Ascending aorta (tissue), 2 donors: ENCODE measurements at regions not wholly inside any gene's neighbourhood (a gene's known extent, or its start where the extent isn't known, plus 50 kb on each side); places are given as distances from the start of the nearest gene placed in this dataset.
A peak's percentile ranks its signal among the peaks of the same experiment; 100 is the strongest.

ENCODE experiments used
- DNase-seq, 2 donors: peaks; one replicate each; pipeline ENCODE4 v3.0.0-alpha.2; 2019; ENCODE audit warnings: low spot score in 2 of 2
- H3K27ac ChIP-seq, 2 donors: fragments of 200-600 bp; sonication (generic); one replicate each; pipeline ENCODE4 v1.5.1; 2016 to 2017; ENCODE audit warnings: mild to moderate bottlenecking in 1 of 2
- H3K27me3 ChIP-seq: fragments of 200-600 bp; sonication (generic); one replicate; pipeline ENCODE4 v1.5.1; 2017
- H3K36me3 ChIP-seq, 2 donors: fragments of 200-600 bp; sonication (generic); one replicate each; pipeline ENCODE4 v1.5.1; 2016
- H3K4me1 ChIP-seq, 2 donors: fragments of 200-600 bp; sonication (generic); one replicate each; pipeline ENCODE4 v1.5.1; 2016 to 2017; ENCODE audit warnings: mild to moderate bottlenecking in 1 of 2
- H3K4me3 ChIP-seq, 2 donors: fragments of 200-600 bp; sonication (generic); one replicate each; pipeline ENCODE4 v1.5.1; 2016 to 2017; ENCODE audit warnings: mild to moderate bottlenecking in 1 of 2
- H3K9me3 ChIP-seq, 2 donors: fragments of 200-600 bp; sonication (generic); one replicate each; pipeline ENCODE4 v1.5.1; 2016
- intact Hi-C: fragments of 100-400 bp; cut with DNase I; formaldehyde crosslinking; loops from one replicate; pipeline ENCODE4 v1.15.1; 2023
- TF ChIP-seq, protein P1 (sequence below), 3 experiments: fragments of 200-600 bp in 2 of 3; fragments of 450-650 bp in 1 of 3; sonication (generic) in 2 of 3; IDR thresholded peaks; one replicate each; pipeline ENCODE4 v1.5.1; 2016 to 2019; ENCODE audit warnings: antibody characterized with exemption in 3 of 3, mild to moderate bottlenecking in 1 of 3, moderate library complexity in 1 of 3

DNA sequence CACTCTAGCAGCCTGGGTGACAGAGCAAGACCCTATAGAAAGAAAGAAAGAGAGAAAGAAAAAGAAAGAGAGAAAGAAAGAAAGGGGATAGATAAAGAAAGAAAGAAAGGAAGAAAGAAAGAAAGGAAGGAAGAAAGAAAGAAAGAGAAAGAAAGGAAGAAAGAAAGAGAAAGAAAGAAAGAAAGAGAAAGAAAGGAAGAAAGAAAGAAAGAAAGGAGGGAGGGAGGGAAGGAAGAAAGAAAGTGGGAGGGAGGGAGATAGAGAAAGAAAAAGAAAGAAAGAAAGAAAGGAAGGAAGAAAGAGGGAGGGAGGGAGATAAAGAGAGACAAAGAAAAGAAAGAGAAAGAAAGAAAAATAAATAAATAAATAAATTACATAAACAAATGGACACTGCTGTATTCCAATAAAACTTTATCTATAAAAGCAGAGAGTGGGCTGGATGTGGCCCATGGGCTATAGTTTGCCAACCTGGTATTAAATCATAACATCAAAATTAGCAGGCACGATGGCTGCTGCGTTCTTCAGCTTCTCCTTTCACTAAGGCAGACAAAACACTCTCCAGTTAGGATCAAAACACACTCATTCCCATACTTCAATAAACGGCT is 165.0 kb downstream of the ZNF674 start:
- H3K4me3 ChIP-seq: no peak overlapping the region
- H3K4me1 ChIP-seq: no peaks in the 10 kb centered on the region
- no peaks in the 10 kb centered on the region for H3K9me3 ChIP-seq
- no peak for DNase-seq
- no peaks in the 10 kb centered on the region for H3K36me3 ChIP-seq
- no peaks in the 10 kb centered on the region for H3K27me3 ChIP-seq
- intact Hi-C loops: no loop called here
- TF ChIP-seq, protein P1, sequence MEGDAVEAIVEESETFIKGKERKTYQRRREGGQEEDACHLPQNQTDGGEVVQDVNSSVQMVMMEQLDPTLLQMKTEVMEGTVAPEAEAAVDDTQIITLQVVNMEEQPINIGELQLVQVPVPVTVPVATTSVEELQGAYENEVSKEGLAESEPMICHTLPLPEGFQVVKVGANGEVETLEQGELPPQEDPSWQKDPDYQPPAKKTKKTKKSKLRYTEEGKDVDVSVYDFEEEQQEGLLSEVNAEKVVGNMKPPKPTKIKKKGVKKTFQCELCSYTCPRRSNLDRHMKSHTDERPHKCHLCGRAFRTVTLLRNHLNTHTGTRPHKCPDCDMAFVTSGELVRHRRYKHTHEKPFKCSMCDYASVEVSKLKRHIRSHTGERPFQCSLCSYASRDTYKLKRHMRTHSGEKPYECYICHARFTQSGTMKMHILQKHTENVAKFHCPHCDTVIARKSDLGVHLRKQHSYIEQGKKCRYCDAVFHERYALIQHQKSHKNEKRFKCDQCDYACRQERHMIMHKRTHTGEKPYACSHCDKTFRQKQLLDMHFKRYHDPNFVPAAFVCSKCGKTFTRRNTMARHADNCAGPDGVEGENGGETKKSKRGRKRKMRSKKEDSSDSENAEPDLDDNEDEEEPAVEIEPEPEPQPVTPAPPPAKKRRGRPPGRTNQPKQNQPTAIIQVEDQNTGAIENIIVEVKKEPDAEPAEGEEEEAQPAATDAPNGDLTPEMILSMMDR (IDR thresholded peaks at IDR 0.05): no peak
- no peak overlapping the region for H3K27ac ChIP-seq

DNA sequence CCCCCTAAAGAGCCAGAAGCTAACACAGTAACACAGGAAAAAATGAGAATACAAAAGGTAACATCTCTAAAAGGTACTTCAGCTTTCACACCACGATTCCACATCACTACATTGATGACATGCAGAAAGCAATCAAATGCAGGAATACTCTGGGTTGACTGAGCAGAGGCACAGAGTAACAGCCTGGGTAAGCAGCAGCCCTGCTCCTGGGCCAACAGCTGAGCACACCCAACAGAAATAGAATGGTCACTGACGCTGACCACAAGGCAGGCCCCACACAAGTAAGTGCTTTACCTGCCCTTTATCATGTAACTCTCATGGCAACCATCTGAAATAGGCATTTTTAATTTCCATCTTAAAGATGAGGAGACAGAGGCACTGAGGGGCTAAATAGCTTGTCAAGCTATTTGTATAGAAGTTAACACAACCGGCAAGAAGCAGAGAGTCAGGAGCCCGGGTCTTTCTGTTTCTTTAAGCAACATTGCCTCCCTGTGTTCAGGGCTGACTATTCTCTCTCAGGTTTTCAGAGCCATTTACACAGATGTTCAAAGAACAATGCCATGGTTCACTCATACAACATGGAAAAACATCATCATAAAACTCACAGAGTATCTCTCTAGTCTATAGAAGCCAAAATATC is 168.9 kb downstream of the ZNF674 start:
- TF ChIP-seq, protein P1 (IDR thresholded peaks at IDR 0.05): peak; percentile 18 to 48 (median 19)
- no peaks in the 10 kb centered on the region for H3K9me3 ChIP-seq
- no peaks in the 10 kb centered on the region for H3K36me3 ChIP-seq
- H3K27ac ChIP-seq: peak overlapping the region in 1 of 2 donors; percentile 2
- H3K4me3 ChIP-seq: no peak overlapping the region
- H3K27me3 ChIP-seq: no peaks in the 10 kb centered on the region
- no peak for DNase-seq
- H3K4me1 ChIP-seq: no peaks in the 10 kb centered on the region
- intact Hi-C loops: loop anchor here (5.0 to 10.0 kb wide), 2 partner anchors 549 to 782 kb away; no protein-coding TSS in a partner anchor

DNA sequence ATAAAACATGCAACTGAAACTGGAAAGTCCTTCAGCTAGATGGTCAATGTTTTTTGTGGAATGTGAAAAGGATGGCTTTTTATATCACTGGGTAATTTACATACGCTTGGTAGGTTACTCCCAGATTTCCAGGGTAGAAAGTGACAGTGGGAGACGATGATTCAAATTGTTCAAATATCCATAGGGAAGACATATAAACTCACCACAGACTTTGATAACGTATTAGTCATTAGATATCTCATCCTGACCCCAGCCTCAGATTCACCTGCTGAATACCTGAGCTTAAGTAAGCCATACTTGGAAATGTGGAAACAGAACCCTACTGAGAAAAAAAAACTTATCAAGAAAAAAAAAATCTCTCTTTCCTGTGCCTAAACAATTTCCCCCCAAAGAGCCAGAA is 169.4 kb downstream of the ZNF674 start:
- TF ChIP-seq, protein P1 (IDR thresholded peaks at IDR 0.05): no peak
- Histone ChIP-seq H3K27ac (no peak overlapping the region), H3K27me3 (no peaks in the 10 kb centered on the region), H3K36me3 (no peaks in the 10 kb centered on the region), H3K4me3 (no peak overlapping the region), H3K4me1 (no peaks in the 10 kb centered on the region), H3K9me3 (no peaks in the 10 kb centered on the region)
- no peak for DNase-seq
- intact Hi-C loops: loop anchor here (5.0 to 10.0 kb wide), 2 partner anchors 549 to 781 kb away; no protein-coding TSS in a partner anchor

DNA sequence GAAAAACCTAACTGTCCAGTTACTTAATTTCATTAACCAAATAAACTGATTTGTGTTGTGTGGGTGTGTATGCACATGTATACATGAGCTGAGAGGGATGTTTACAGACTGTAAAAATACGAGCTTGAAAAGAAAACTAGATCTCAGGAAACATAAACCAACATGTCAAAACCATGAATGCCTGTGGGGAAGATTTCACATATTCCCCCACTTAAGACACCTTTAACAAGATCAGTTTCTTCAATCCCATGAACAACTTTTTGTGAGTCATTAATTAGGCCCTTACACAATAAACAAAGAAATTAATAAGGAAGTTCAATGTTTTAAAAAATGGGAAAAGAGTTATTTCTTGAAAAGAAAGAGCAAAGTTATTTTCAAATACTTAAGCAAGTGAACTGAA is 170.8 kb downstream of the ZNF674 start:
- intact Hi-C loops: loop anchor here (10.0 kb wide), 1 partner anchor 780 kb away; no protein-coding TSS in a partner anchor
- no peak overlapping the region for H3K27ac ChIP-seq
- TF ChIP-seq, protein P1 (IDR thresholded peaks at IDR 0.05): no peak

DNA sequence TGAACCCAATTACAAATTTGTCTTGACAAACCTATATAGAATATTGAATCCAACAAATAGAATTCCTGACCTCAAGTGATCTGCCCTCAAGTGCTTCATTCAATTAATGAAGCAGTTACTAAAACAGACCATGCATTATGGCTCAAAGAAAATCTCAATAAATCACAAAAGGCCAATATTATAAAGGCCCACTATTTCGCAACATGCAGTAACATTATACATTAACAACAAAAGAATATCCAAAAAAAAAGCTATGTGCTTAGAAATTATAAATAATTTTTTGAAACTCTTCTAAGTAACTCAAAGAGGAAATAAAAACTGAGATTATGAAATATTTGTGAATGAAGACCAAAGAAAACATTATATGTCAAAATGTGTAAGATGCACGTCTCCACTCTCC is 177.7 kb downstream of the ZNF674 start:
- Histone ChIP-seq H3K4me3 (no peak overlapping the region), H3K4me1 (no peaks in the 10 kb centered on the region), H3K9me3 (no peaks in the 10 kb centered on the region), H3K36me3 (no peaks in the 10 kb centered on the region), H3K27ac (no peak overlapping the region), H3K27me3 (no peaks in the 10 kb centered on the region)
- intact Hi-C loops: no loop called here
- TF ChIP-seq, protein P1 (IDR thresholded peaks at IDR 0.05): no peak
- DNase-seq: no peak

More for the DNA sequence above, 170.8 kb downstream of the ZNF674 start:
- DNase-seq: no peak
- H3K4me3 ChIP-seq: no peak overlapping the region
- H3K27me3 ChIP-seq: no peaks in the 10 kb centered on the region
- H3K9me3 ChIP-seq: no peaks in the 10 kb centered on the region
- H3K4me1 ChIP-seq: no peaks in the 10 kb centered on the region
- H3K36me3 ChIP-seq: no peaks in the 10 kb centered on the region
